ENCODE measurements at regions not wholly inside any gene's neighbourhood (a gene's known extent, or its start where the extent isn't known, plus 50 kb on each side); places are given as distances from the start of the nearest gene placed in this dataset.
"Not testable (repeated sequence)": the region's sequence is repeated elsewhere in the genome, so short reads cannot be mapped to it uniquely, and the experiment has no call there.

GRCh38 chr22:26972915-26973314 is 315.5 kb downstream of the MIAT start:
- not testable (repeated sequence) for H3K14ac ChIP-seq (ENCODE audit: low read length in 2 of 2); H3K9me3 ChIP-seq (ENCODE audit: control insufficient read depth, low read length); H3K4me3 ChIP-seq (ENCODE audit: insufficient read depth in 1 of 2, low read depth in 1 of 2, low read length in 2 of 2); H2BK5ac ChIP-seq (ENCODE audit: low read depth, low read length, poor library complexity, severe bottlenecking); H3K9ac ChIP-seq (ENCODE audit: low read length); DNase-seq; H2BK12ac ChIP-seq (ENCODE audit: low read length in 2 of 2); H3K36me3 ChIP-seq (ENCODE audit: control insufficient read depth in 1 of 2, insufficient read depth in 2 of 2, low read depth in 1 of 2, low read length in 2 of 2); H3K23ac ChIP-seq (ENCODE audit: low read length in 2 of 2); H4K8ac ChIP-seq (ENCODE audit: low read length); H2AFZ ChIP-seq (ENCODE audit: low read depth, low read length); H3K27ac ChIP-seq (ENCODE audit: low read length, poor library complexity, severe bottlenecking); H2AK5ac ChIP-seq (ENCODE audit: low read length, severe bottlenecking); H4K91ac ChIP-seq (ENCODE audit: low read length); H3K79me1 ChIP-seq (replicated peaks; ENCODE audit: low read length, poor library complexity, severe bottlenecking); H3K4ac ChIP-seq (ENCODE audit: low read depth in 1 of 2, low read length in 2 of 2); H3K4me2 ChIP-seq (ENCODE audit: low read length, poor library complexity, severe bottlenecking); H2BK120ac ChIP-seq (ENCODE audit: low read depth, low read length); H2BK15ac ChIP-seq (ENCODE audit: low read depth, poor library complexity, severe bottlenecking); H3K18ac ChIP-seq (ENCODE audit: low read depth in 1 of 2, low read length in 2 of 2); H3K4me1 ChIP-seq (ENCODE audit: control insufficient read depth, insufficient read depth, low read depth, low read length)
- 100% methylated on average over 4 of the region's 5 CpGs for WGBS
- peaks cover 28 to 33% of the 10 kb centered on the region in 2 experiments for H3K27me3 ChIP-seq (ENCODE audit: control insufficient read depth in 1 of 2, insufficient read depth in 1 of 2, low read length in 2 of 2)

GRCh38 chr22:26974034-26974433 is 316.6 kb downstream of the MIAT start:
- H3K4ac ChIP-seq (ENCODE audit: low read depth in 1 of 2, low read length in 2 of 2) = no peak overlapping the region
- H3K9ac ChIP-seq (ENCODE audit: low read length) = no peak overlapping the region
- no peak overlapping the region for H2AK5ac ChIP-seq (ENCODE audit: low read length, severe bottlenecking)
- H2BK12ac ChIP-seq (ENCODE audit: low read length in 2 of 2) = peak overlapping the region in 1 of 2 experiments; percentile 19
- no peaks in the 10 kb centered on the region for H3K79me1 ChIP-seq (replicated peaks; ENCODE audit: low read length, poor library complexity, severe bottlenecking)
- no peak overlapping the region for H3K4me2 ChIP-seq (ENCODE audit: low read length, poor library complexity, severe bottlenecking)
- H3K36me3 ChIP-seq (ENCODE audit: control insufficient read depth in 1 of 2, insufficient read depth in 2 of 2, low read depth in 1 of 2, low read length in 2 of 2) = no peaks in the 10 kb centered on the region
- no peak overlapping the region for H2BK120ac ChIP-seq (ENCODE audit: low read depth, low read length)
- no peak overlapping the region for H3K18ac ChIP-seq (ENCODE audit: low read depth in 1 of 2, low read length in 2 of 2)
- H2BK15ac ChIP-seq (ENCODE audit: low read depth, poor library complexity, severe bottlenecking) = no peak overlapping the region
- H3K23ac ChIP-seq (ENCODE audit: low read length in 2 of 2) = no peak overlapping the region
- peaks cover 2% of the 10 kb centered on the region for H3K4me1 ChIP-seq (ENCODE audit: control insufficient read depth, insufficient read depth, low read depth, low read length)
- no peak overlapping the region for H2AFZ ChIP-seq (ENCODE audit: low read depth, low read length)
- H3K27ac ChIP-seq (ENCODE audit: low read length, poor library complexity, severe bottlenecking) = no peak overlapping the region
- no peak overlapping the region for H2BK5ac ChIP-seq (ENCODE audit: low read depth, low read length, poor library complexity, severe bottlenecking)
- no peak overlapping the region for H4K8ac ChIP-seq (ENCODE audit: low read length)
- H3K14ac ChIP-seq (ENCODE audit: low read length in 2 of 2) = no peak overlapping the region
- no peak overlapping the region for H3K4me3 ChIP-seq (ENCODE audit: insufficient read depth in 1 of 2, low read depth in 1 of 2, low read length in 2 of 2)
- H3K27me3 ChIP-seq (ENCODE audit: control insufficient read depth in 1 of 2, insufficient read depth in 1 of 2, low read length in 2 of 2) = peaks cover 34 to 36% of the 10 kb centered on the region in 2 experiments
- DNase-seq = no peak
- 96% methylated on average over 3 of the region's 3 CpGs for WGBS
- no peak overlapping the region for H4K91ac ChIP-seq (ENCODE audit: low read length)
- H3K9me3 ChIP-seq (ENCODE audit: control insufficient read depth, low read length) = no peaks in the 10 kb centered on the region

GRCh38 chr22:26974914-26975803 is 317.8 kb downstream of the MIAT start:
- Histone ChIP-seq H3K4me1 (ENCODE audit: control insufficient read depth, insufficient read depth, low read depth, low read length) (peaks cover 2% of the 10 kb centered on the region), H2BK15ac (ENCODE audit: low read depth, poor library complexity, severe bottlenecking) (no peak overlapping the region), H2BK5ac (ENCODE audit: low read depth, low read length, poor library complexity, severe bottlenecking) (no peak overlapping the region), H3K9me3 (ENCODE audit: control insufficient read depth, low read length) (no peaks in the 10 kb centered on the region), H4K91ac (ENCODE audit: low read length) (no peak overlapping the region), H2BK12ac (ENCODE audit: low read length in 2 of 2) (no peak overlapping the region), H3K4ac (ENCODE audit: low read depth in 1 of 2, low read length in 2 of 2) (no peak overlapping the region), H3K9ac (ENCODE audit: low read length) (no peak overlapping the region), H3K4me2 (ENCODE audit: low read length, poor library complexity, severe bottlenecking) (no peak overlapping the region), H3K36me3 (ENCODE audit: control insufficient read depth in 1 of 2, insufficient read depth in 2 of 2, low read depth in 1 of 2, low read length in 2 of 2) (no peaks in the 10 kb centered on the region), H2AK5ac (ENCODE audit: low read length, severe bottlenecking) (no peak overlapping the region), H3K4me3 (ENCODE audit: insufficient read depth in 1 of 2, low read depth in 1 of 2, low read length in 2 of 2) (no peak overlapping the region), H2AFZ (ENCODE audit: low read depth, low read length) (no peak overlapping the region), H3K18ac (ENCODE audit: low read depth in 1 of 2, low read length in 2 of 2) (no peak overlapping the region), H3K27me3 (ENCODE audit: control insufficient read depth in 1 of 2, insufficient read depth in 1 of 2, low read length in 2 of 2) (peaks cover 35 to 41% of the 10 kb centered on the region in 2 experiments), H3K23ac (ENCODE audit: low read length in 2 of 2) (no peak overlapping the region), H3K79me1 (replicated peaks; ENCODE audit: low read length, poor library complexity, severe bottlenecking) (no peaks in the 10 kb centered on the region), H3K14ac (ENCODE audit: low read length in 2 of 2) (no peak overlapping the region), H4K8ac (ENCODE audit: low read length) (no peak overlapping the region), H2BK120ac (ENCODE audit: low read depth, low read length) (no peak overlapping the region), H3K27ac (ENCODE audit: low read length, poor library complexity, severe bottlenecking) (no peak overlapping the region)
- DNase-seq = peak; percentile 81
- 26% methylated on average over 2 of the region's 4 CpGs for WGBS

GRCh38 chr22:26975865-26976264 is 318.5 kb downstream of the MIAT start:
- no peak overlapping the region for H3K14ac ChIP-seq (ENCODE audit: low read length in 2 of 2)

More at GRCh38 chr22:26975865-26976264, 318.5 kb downstream of the MIAT start:
- no peak overlapping the region for H2BK120ac ChIP-seq (ENCODE audit: low read depth, low read length)
- H3K18ac ChIP-seq (ENCODE audit: low read depth in 1 of 2, low read length in 2 of 2) = no peak overlapping the region
- no peak overlapping the region for H3K4me3 ChIP-seq (ENCODE audit: insufficient read depth in 1 of 2, low read depth in 1 of 2, low read length in 2 of 2)
- no peak overlapping the region for H3K4me2 ChIP-seq (ENCODE audit: low read length, poor library complexity, severe bottlenecking)
- no peak overlapping the region for H4K91ac ChIP-seq (ENCODE audit: low read length)
- H3K4me1 ChIP-seq (ENCODE audit: control insufficient read depth, insufficient read depth, low read depth, low read length) = peaks cover 2% of the 10 kb centered on the region
- DNase-seq = no peak
- H3K79me1 ChIP-seq (replicated peaks; ENCODE audit: low read length, poor library complexity, severe bottlenecking) = no peaks in the 10 kb centered on the region
- no peaks in the 10 kb centered on the region for H3K36me3 ChIP-seq (ENCODE audit: control insufficient read depth in 1 of 2, insufficient read depth in 2 of 2, low read depth in 1 of 2, low read length in 2 of 2)
- no peak overlapping the region for H4K8ac ChIP-seq (ENCODE audit: low read length)
- 75% methylated on average over 2 of the region's 3 CpGs for WGBS
- no peak overlapping the region for H3K23ac ChIP-seq (ENCODE audit: low read length in 2 of 2)
- H3K9ac ChIP-seq (ENCODE audit: low read length) = no peak overlapping the region
- H3K4ac ChIP-seq (ENCODE audit: low read depth in 1 of 2, low read length in 2 of 2) = no peak overlapping the region
- H3K27ac ChIP-seq (ENCODE audit: low read length, poor library complexity, severe bottlenecking) = no peak overlapping the region
- H2BK15ac ChIP-seq (ENCODE audit: low read depth, poor library complexity, severe bottlenecking) = no peak overlapping the region
- H3K9me3 ChIP-seq (ENCODE audit: control insufficient read depth, low read length) = no peaks in the 10 kb centered on the region
- no peak overlapping the region for H2AK5ac ChIP-seq (ENCODE audit: low read length, severe bottlenecking)
- H2BK12ac ChIP-seq (ENCODE audit: low read length in 2 of 2) = no peak overlapping the region
- no peak overlapping the region for H2AFZ ChIP-seq (ENCODE audit: low read depth, low read length)
- peaks cover 40 to 45% of the 10 kb centered on the region in 2 experiments for H3K27me3 ChIP-seq (ENCODE audit: control insufficient read depth in 1 of 2, insufficient read depth in 1 of 2, low read length in 2 of 2)
- no peak overlapping the region for H2BK5ac ChIP-seq (ENCODE audit: low read depth, low read length, poor library complexity, severe bottlenecking)
